H1 (cell line): ENCODE measurements at regions not wholly inside any gene's neighbourhood (a gene's known extent, or its start where the extent isn't known, plus 50 kb on each side); places are given as distances from the start of the nearest gene placed in this dataset.

Source experiments
- CTCF ChIA-PET: fragments of 300-600 bp; sonication (Branson Sonifier 250); formaldehyde crosslinking; loops from one replicate; lab custom pipeline; 2021; ENCODE audit not compliant: partially characterized antibody; lab: Charles Lee
- POLR2A ChIA-PET: fragments of 300-600 bp; sonication (Branson Sonifier 250); formaldehyde crosslinking; loops from one replicate; lab custom pipeline; 2021; ENCODE audit warnings: inconsistent platforms; ENCODE audit not compliant: partially characterized antibody; lab: Charles Lee
- DNase-seq, 2 experiments: peaks; one replicate each; pipeline versions ENCODE4 v3.0.0 to v3.0.0-alpha.2; 2010 to 2022; ENCODE audit warnings: low spot score in 2 of 2, low read depth in 1 of 2, mixed read lengths in 1 of 2
- FAIRE-seq: peaks from 2 replicates; lab custom pipeline; 2011; peaks lifted over from hg19 to GRCh38; lab: Jason Lieb, UNC
- H2AFZ ChIP-seq: 2 replicates; pipeline ENCODE4 v1.8.1; 2012; ENCODE audit warnings: low read length, inconsistent platforms
- H2AK5ac ChIP-seq: 2 replicates; pipeline ENCODE4 v1.6.1; 2013; ENCODE audit warnings: low read depth, low read length
- H2BK120ac ChIP-seq: replicated peaks from 2 replicates; pipeline ENCODE3; 2013; ENCODE audit warnings: low read depth, low read length, inconsistent platforms
- H2BK12ac ChIP-seq: 2 replicates; pipeline ENCODE4 v1.6.1; 2013; ENCODE audit warnings: low read depth, low read length
- H2BK15ac ChIP-seq: 2 replicates; pipeline ENCODE4 v1.6.1; 2013; ENCODE audit warnings: low read length
- H2BK20ac ChIP-seq: 2 replicates; pipeline ENCODE4 v1.6.1; 2013; ENCODE audit warnings: low read length
- H2BK5ac ChIP-seq: 2 replicates; pipeline ENCODE4 v1.6.1; 2013; ENCODE audit warnings: low read depth, low read length
- H3K14ac ChIP-seq: 2 replicates; pipeline ENCODE4 v1.6.1; 2013; ENCODE audit warnings: inconsistent platforms; ENCODE audit not compliant: insufficient read length
- H3K18ac ChIP-seq: 2 replicates; pipeline ENCODE4 v1.6.1; 2013; ENCODE audit warnings: low read length; ENCODE audit errors: extremely low read depth
- H3K23ac ChIP-seq: 2 replicates; pipeline ENCODE4 v1.6.1; 2013; ENCODE audit warnings: inconsistent platforms; ENCODE audit not compliant: insufficient read length
- H3K23me2 ChIP-seq: 2 replicates; pipeline ENCODE4 v1.6.1; 2013; ENCODE audit warnings: low read depth, low read length
- H3K27ac ChIP-seq: 2 replicates; pipeline ENCODE4 v1.6.1; 2011; ENCODE audit warnings: low read depth, low read length, inconsistent platforms
- H3K27me3 ChIP-seq, 4 experiments: replicated peaks in 1 of 4; 1 replicate in 1 of 4; 2 replicates in 3 of 4; pipeline versions ENCODE4 v1.6.1 to v1.8.1; 2011 to 2013; ENCODE audit warnings: low read length in 3 of 4, mild to moderate bottlenecking in 3 of 4, inconsistent platforms in 2 of 4, mixed read lengths in 2 of 4, moderate library complexity in 1 of 4; ENCODE audit not compliant: control insufficient read depth in 3 of 4, insufficient read depth in 3 of 4; ENCODE audit errors: extremely low read depth in 1 of 4
- H3K36me3 ChIP-seq, 4 experiments: 2 replicates each; pipeline versions ENCODE4 v1.6.1 to v1.8.1; 2011 to 2013; ENCODE audit warnings: mild to moderate bottlenecking in 4 of 4, low read length in 3 of 4, moderate library complexity in 2 of 4, control low read depth in 1 of 4, inconsistent platforms in 1 of 4; ENCODE audit not compliant: insufficient read depth in 4 of 4, control insufficient read depth in 2 of 4
- H3K4ac ChIP-seq: replicated peaks from 2 replicates; pipeline ENCODE3; 2013; ENCODE audit warnings: low read length, low read depth, mixed read lengths, inconsistent platforms; ENCODE audit not compliant: insufficient read length
- H3K4me1 ChIP-seq, 4 experiments: replicated peaks in 1 of 4; 1 replicate in 1 of 4; 2 replicates in 3 of 4; pipeline versions ENCODE4 v1.6.1 to v1.8.1; 2011 to 2013; ENCODE audit warnings: low read length in 3 of 4, inconsistent platforms in 2 of 4, mixed read lengths in 1 of 4; ENCODE audit not compliant: insufficient read depth in 4 of 4, control insufficient read depth in 3 of 4
- H3K4me2 ChIP-seq, 2 experiments: 2 replicates each; pipeline versions ENCODE4 v1.6.1 to v1.8.1; 2011 to 2013; ENCODE audit warnings: low read depth in 2 of 2, low read length in 2 of 2, control low read depth in 1 of 2, inconsistent platforms in 1 of 2, mild to moderate bottlenecking in 1 of 2; ENCODE audit not compliant: insufficient read depth in 1 of 2
- H3K4me3 ChIP-seq, 4 experiments: fragments of 200-600, 300-600 bp in 1 of 4; sonication (generic), shearing (Covaris generic), sonication (Bioruptor Twin) in 1 of 4; 2 replicates each; pipeline versions ENCODE4 v1.5.1 to v1.8.1; 2011 to 2016; ENCODE audit warnings: low read length in 4 of 4, low read depth in 3 of 4, control low read depth in 2 of 4, inconsistent platforms in 2 of 4, mild to moderate bottlenecking in 2 of 4, mixed read lengths in 1 of 4, moderate library complexity in 1 of 4; ENCODE audit not compliant: insufficient read depth in 2 of 4; ENCODE audit errors: extremely low read depth in 1 of 4
- H3K56ac ChIP-seq: replicated peaks from 2 replicates; pipeline ENCODE3; 2013; ENCODE audit warnings: low read depth, mild to moderate bottlenecking, mixed read lengths, low read length, inconsistent platforms; ENCODE audit not compliant: insufficient read length
- H3K79me1 ChIP-seq: 2 replicates; pipeline ENCODE4 v1.6.1; 2013; ENCODE audit warnings: low read depth, low read length, control low read depth
- H3K79me2 ChIP-seq, 2 experiments: 2 replicates each; pipeline versions ENCODE4 v1.6.1 to v1.8.1; 2012 to 2013; ENCODE audit warnings: low read length in 2 of 2, mild to moderate bottlenecking in 2 of 2, inconsistent platforms in 1 of 2; ENCODE audit not compliant: insufficient read depth in 2 of 2, control insufficient read depth in 1 of 2
- H3K9ac ChIP-seq, 4 experiments: replicated peaks in 1 of 4; 1 replicate in 1 of 4; 2 replicates in 3 of 4; pipeline versions ENCODE4 v1.6.1 to v1.8.1; 2011 to 2013; ENCODE audit warnings: low read depth in 3 of 4, low read length in 3 of 4, control low read depth in 2 of 4, mild to moderate bottlenecking in 2 of 4, moderate library complexity in 2 of 4, inconsistent platforms in 1 of 4; ENCODE audit errors: extremely low read depth in 1 of 4
- H3K9me3 ChIP-seq, 2 experiments: 2 replicates each; pipeline versions ENCODE4 v1.6.1 to v1.8.1; 2012 to 2013; ENCODE audit warnings: mild to moderate bottlenecking in 2 of 2, moderate library complexity in 2 of 2, control low read depth in 1 of 2, inconsistent platforms in 1 of 2, low read depth in 1 of 2, low read length in 1 of 2, mixed read lengths in 1 of 2; ENCODE audit not compliant: insufficient read depth in 2 of 2
- H4K20me1 ChIP-seq, 2 experiments: replicated peaks in 1 of 2; 2 replicates each; pipeline versions ENCODE3 to v1.8.1; 2011 to 2013; ENCODE audit warnings: inconsistent platforms in 2 of 2, low read length in 2 of 2, mild to moderate bottlenecking in 1 of 2; ENCODE audit not compliant: insufficient read depth in 2 of 2, control insufficient read depth in 1 of 2
- H4K5ac ChIP-seq: 2 replicates; pipeline ENCODE4 v1.6.1; 2013; ENCODE audit warnings: low read length, low read depth, mixed read lengths, inconsistent platforms; ENCODE audit not compliant: insufficient read length
- H4K8ac ChIP-seq: 2 replicates; pipeline ENCODE4 v1.8.0; 2013; ENCODE audit warnings: mild to moderate bottlenecking, moderate library complexity, low read length, inconsistent platforms; ENCODE audit not compliant: insufficient read depth; ENCODE audit errors: extremely low read depth
- H4K91ac ChIP-seq: replicated peaks from 2 replicates; pipeline ENCODE3; 2013; ENCODE audit warnings: low read length, mixed read lengths, inconsistent platforms; ENCODE audit not compliant: insufficient read length
- BRCA1 ChIP-seq: IDR thresholded peaks from 2 replicates; pipeline ENCODE4 v1.6.1; 2012; ENCODE audit warnings: low read depth, low read length, improper control_type of control experiment
- EP300 ChIP-seq, 2 experiments: IDR thresholded peaks; 1 replicate in 1 of 2; 2 replicates in 1 of 2; pipeline ENCODE4 v1.6.1; 2011 to 2012; ENCODE audit warnings: low read depth in 2 of 2, low read length in 2 of 2, mild to moderate bottlenecking in 2 of 2, borderline replicate concordance in 1 of 2, inconsistent platforms in 1 of 2, moderate library complexity in 1 of 2
- FOSL1 ChIP-seq: IDR thresholded peaks from 2 replicates; pipeline ENCODE4 v1.6.1; 2011; ENCODE audit warnings: mild to moderate bottlenecking, low read depth, low read length, moderate library complexity; ENCODE audit not compliant: insufficient read depth
- POLR2AphosphoS5 ChIP-seq: IDR thresholded peaks from 2 replicates; pipeline ENCODE4 v1.6.1; 2011; ENCODE audit warnings: low read depth, low read length
- TBP ChIP-seq: IDR thresholded peaks from 2 replicates; pipeline ENCODE4 v1.6.1; 2011; ENCODE audit warnings: low read depth, low read length, improper control_type of control experiment
- WGBS, 2 experiments: shearing (Covaris generic) in 1 of 2; methylation state at CpG; one replicate each; pipeline versions ENCODE4 v1.1.6 to v1.1.7; 2013 to 2015; ENCODE audit warnings: low lambda C conversion rate in 2 of 2, mixed read lengths in 2 of 2, inconsistent platforms in 1 of 2, low coverage in 1 of 2, missing lambda C conversion rate in 1 of 2; ENCODE audit not compliant: insufficient replicate concordance in 2 of 2, insufficient coverage in 1 of 2, insufficient read length in 1 of 2; ENCODE audit errors: extremely low coverage in 1 of 2, missing lambda C conversion rate in 1 of 2; 5-methylcytosine and 5-hydroxymethylcytosine counted together

DNA sequence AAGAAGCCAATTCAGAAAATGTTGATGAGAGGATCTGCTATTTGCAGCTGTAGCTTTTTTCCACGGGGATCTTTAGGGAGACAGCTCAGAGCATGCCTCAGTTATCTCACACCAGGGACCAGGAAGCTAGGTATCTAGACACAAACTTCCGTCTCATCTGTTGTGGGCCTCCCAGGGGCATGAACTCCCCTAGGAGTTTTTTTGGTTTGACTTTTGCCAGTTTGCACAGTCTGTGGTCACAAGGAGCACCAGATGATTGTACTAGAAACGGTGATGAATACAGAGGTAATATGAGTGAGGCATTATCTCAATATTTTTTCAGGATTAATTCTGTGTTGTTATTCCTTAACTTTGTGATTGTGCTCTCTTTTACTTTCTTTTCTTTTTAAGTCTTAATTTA lies 533.2 kb upstream of the SEMA6A start:
- no peak overlapping the region for H3K4me2 ChIP-seq
- H4K5ac ChIP-seq, result no peak overlapping the region
- no peak overlapping the region for H4K91ac ChIP-seq
- no peaks in the 10 kb centered on the region for H3K23me2 ChIP-seq
- POLR2A ChIA-PET, result no interaction called here
- no peak overlapping the region for H2BK12ac ChIP-seq
- H2BK15ac ChIP-seq, result no peak overlapping the region
- peaks cover 0 to 4% (median 0%) of the 10 kb centered on the region in 4 experiments; a peak in 3 of 7 replicates for H3K4me1 ChIP-seq
- H4K20me1 ChIP-seq, result no peaks in the 10 kb centered on the region
- H3K14ac ChIP-seq, result no peak overlapping the region
- H3K4me3 ChIP-seq, result no peak overlapping the region
- H3K27me3 ChIP-seq, result no peaks in the 10 kb centered on the region
- peaks cover 3% of the 10 kb centered on the region in 2 experiments; a peak in 1 of 4 replicates for H3K9me3 ChIP-seq
- no peak overlapping the region for H3K27ac ChIP-seq
- DNase-seq (no peak), FAIRE-seq (no peak)
- H3K79me2 ChIP-seq, result no peaks in the 10 kb centered on the region
- 0 out of 2 replicates have a peak overlapping the region, but pooled peaks have one; percentile 20 for H3K18ac ChIP-seq
- no peak overlapping the region for H2BK120ac ChIP-seq
- no peak overlapping the region for H3K9ac ChIP-seq
- CTCF ChIA-PET, result no interaction called here
- WGBS, 2 experiments, result 80% methylated on average over 3 of the region's 3 CpGs; no CpG with 5 or more reads in 1 of the 2 experiments
- H3K36me3 ChIP-seq, result no peaks in the 10 kb centered on the region
- no peak overlapping the region for H2AFZ ChIP-seq
- no peaks in the 10 kb centered on the region for H3K79me1 ChIP-seq
- no peak overlapping the region for H4K8ac ChIP-seq
- H3K4ac ChIP-seq, result no peak overlapping the region
- no peak overlapping the region for H3K56ac ChIP-seq
- H2BK5ac ChIP-seq, result no peak overlapping the region
- H3K23ac ChIP-seq, result no peak overlapping the region
- H2AK5ac ChIP-seq, result no peak overlapping the region
- H2BK20ac ChIP-seq, result no peak overlapping the region
- TF ChIP-seq FOSL1 (no peak), EP300 (IDR thresholded peaks at IDR 0.05; ENCODE audit: borderline replicate concordance in 1 of 2, low read depth in 2 of 2, low read length in 2 of 2) (no peak), POLR2AphosphoS5 (no peak), TBP (no peak), BRCA1 (no peak)
